K562 (cell line): ENCODE measurements at regions not wholly inside any gene's neighbourhood (a gene's known extent, or its start where the extent isn't known, plus 50 kb on each side); places are given as distances from the start of the nearest gene placed in this dataset.

ENCODE experiments used
- ATAC-seq: fragments of 200-7000 bp; cut with Tn5 transposase; 3 replicates; pipeline ENCODE4 v1.9.1; 2020; ENCODE audit warnings: moderate library complexity
- BruUV-seq: library from RNA; stranded (reverse); fragments of 400-500 nt; replicated peaks from 2 replicates; lab custom pipeline; 2021; lab: Mats Ljungman, UMichigan
- CTCF ChIA-PET: fragments of 300-600 bp; formaldehyde crosslinking; extraction: SDS; loops from one replicate; lab custom pipeline; 2021; ENCODE audit warnings: low intra/inter-chr PET ratio; lab: Yijun Ruan, JAX
- POLR2A ChIA-PET: fragments of 300-600, 350-650 bp; sonication (Branson Sonifier 250); formaldehyde crosslinking; extraction: SDS; loops from one replicate; lab custom pipeline; 2021; ENCODE audit warnings: antibody characterized with exemption, inconsistent platforms; lab: Yijun Ruan, JAX
- DNase-seq, 4 experiments: peaks; one replicate each; pipeline versions ENCODE4 v3.0.0 to v3.0.0-alpha.2; 2011 to 2018; ENCODE audit warnings: low spot score in 3 of 4, mixed read lengths in 3 of 4; ENCODE audit errors: extremely low read depth in 1 of 4
- FAIRE-seq: peaks from 2 replicates; lab custom pipeline; 2011; peaks lifted over from hg19 to GRCh38; lab: Jason Lieb, UNC
- H2AFZ ChIP-seq: 2 replicates; pipeline ENCODE4 v1.6.0; 2011; ENCODE audit warnings: low read depth, low read length, control low read depth, inconsistent platforms
- H3K27ac ChIP-seq: fragments of 200-600 bp; 3 replicates; pipeline ENCODE4 v1.8.0; 2011; ENCODE audit warnings: low read depth, mild to moderate bottlenecking, control low read depth, inconsistent platforms, low read length, moderate library complexity, mixed read lengths; ENCODE audit errors: extremely low read depth
- H3K27me3 ChIP-seq, 2 experiments: fragments of 300-600 bp in 1 of 2; 2 replicates in 1 of 2; 3 replicates in 1 of 2; pipeline versions ENCODE4 v1.6.0 to v1.8.0; 2011; ENCODE audit warnings: inconsistent platforms in 2 of 2, low read length in 2 of 2, mild to moderate bottlenecking in 1 of 2, mixed read lengths in 1 of 2, moderate library complexity in 1 of 2; ENCODE audit not compliant: control insufficient read depth in 2 of 2, insufficient read depth in 2 of 2
- H3K36me3 ChIP-seq: fragments of 300-600 bp; 3 replicates; pipeline ENCODE4 v1.8.0; 2011; ENCODE audit warnings: mild to moderate bottlenecking, low read length, inconsistent platforms; ENCODE audit not compliant: control insufficient read depth, insufficient read depth
- H3K4me1 ChIP-seq, 2 experiments: fragments of 200-600 bp in 1 of 2; replicated peaks in 1 of 2; 2 replicates in 1 of 2; 3 replicates in 1 of 2; pipeline versions ENCODE4 v1.5.1 to v1.8.0; 2011; ENCODE audit warnings: inconsistent platforms in 2 of 2, low read length in 2 of 2, mild to moderate bottlenecking in 1 of 2, mixed read lengths in 1 of 2, moderate library complexity in 1 of 2; ENCODE audit not compliant: control insufficient read depth in 2 of 2, insufficient read depth in 2 of 2
- H3K4me2 ChIP-seq: 2 replicates; pipeline ENCODE4 v1.6.1; 2011; ENCODE audit warnings: low read length, control low read depth, inconsistent platforms, mixed read lengths; ENCODE audit not compliant: insufficient read depth
- H3K4me3 ChIP-seq: fragments of 200-600 bp; sonication (generic), shearing (Covaris generic); 2 replicates; pipeline ENCODE4 v1.5.1; 2016; ENCODE audit warnings: control low read depth, inconsistent platforms
- H3K79me2 ChIP-seq: fragments of 200-600 bp; 3 replicates; pipeline ENCODE4 v1.8.0; 2011; ENCODE audit warnings: low read length, inconsistent platforms; ENCODE audit not compliant: control insufficient read depth, insufficient read depth
- H3K9ac ChIP-seq, 2 experiments: 2 replicates each; pipeline versions ENCODE4 v1.6.0 to v1.6.1; 2011; ENCODE audit warnings: low read depth in 2 of 2, low read length in 2 of 2, control low read depth in 1 of 2, inconsistent platforms in 1 of 2, mild to moderate bottlenecking in 1 of 2, mixed read lengths in 1 of 2; ENCODE audit not compliant: insufficient read depth in 1 of 2
- H3K9me1 ChIP-seq: one replicate; pipeline ENCODE4 v1.6.0; 2011; ENCODE audit warnings: inconsistent platforms, mild to moderate bottlenecking, low read length, moderate library complexity; ENCODE audit not compliant: control insufficient read depth, insufficient read depth
- H3K9me3 ChIP-seq: replicated peaks from 2 replicates; pipeline ENCODE4 v1.5.1; 2011; ENCODE audit warnings: low read depth, low read length, inconsistent platforms; ENCODE audit not compliant: control insufficient read depth, insufficient read depth
- H4K20me1 ChIP-seq: replicated peaks from 2 replicates; pipeline ENCODE4 v1.6.1; 2011; ENCODE audit warnings: low read length, inconsistent platforms, mixed read lengths; ENCODE audit not compliant: control insufficient read depth, insufficient read depth
- ESRRB ChIP-seq: fragments of 250-450 bp; sonication (Bioruptor Pico); IDR thresholded peaks from 2 replicates; pipeline ENCODE4 v1.5.0; 2020; ENCODE audit warnings: mild to moderate bottlenecking, moderate library complexity, borderline replicate concordance
- FUS ChIP-seq: fragments of 200-400 bp; formaldehyde crosslinking; optimal IDR thresholded peaks from 2 replicates; pipeline ENCODE3; 2017; ENCODE audit warnings: low read depth, low read length
- NFXL1 ChIP-seq: fragments of 450-650 bp; formaldehyde crosslinking; IDR thresholded peaks from 2 replicates; pipeline ENCODE4 v1.4.0; 2021; ENCODE audit warnings: mild to moderate bottlenecking
- NR2C1 ChIP-seq, 2 experiments: fragments of 450-650 bp; IDR thresholded peaks; 2 replicates each; pipeline ENCODE4 v1.6.1; 2017; ENCODE audit warnings: mild to moderate bottlenecking in 2 of 2, antibody characterized with exemption in 1 of 2, inconsistent platforms in 1 of 2, missing compliant biosample characterization in 1 of 2, missing genetic modification characterization in 1 of 2
- PCBP1 ChIP-seq: fragments of 200-400 bp; formaldehyde crosslinking; IDR thresholded peaks from 2 replicates; pipeline ENCODE4 v1.6.1; 2018; ENCODE audit warnings: mild to moderate bottlenecking, low read depth, low read length; ENCODE audit not compliant: poor library complexity, severe bottlenecking
- RBM25 ChIP-seq: fragments of 200-400 bp; formaldehyde crosslinking; IDR thresholded peaks from 2 replicates; pipeline ENCODE4 v1.6.1; 2018; ENCODE audit warnings: low read length, low read depth, moderate library complexity; ENCODE audit not compliant: severe bottlenecking
- RNF2 ChIP-seq: sonication (generic); IDR thresholded peaks from 2 replicates; pipeline ENCODE4 v1.6.1; 2016
- SMAD3 ChIP-seq: fragments of 450-650 bp; formaldehyde crosslinking; conservative IDR thresholded peaks from 2 replicates; pipeline ENCODE4 v1.4.0; 2020; ENCODE audit warnings: mild to moderate bottlenecking
- SNIP1 ChIP-seq: fragments of 450-650 bp; IDR thresholded peaks from 2 replicates; pipeline ENCODE4 v1.7.1; 2017; ENCODE audit warnings: low read depth, mild to moderate bottlenecking
- TOE1 ChIP-seq, 2 experiments: fragments of 450-650 bp in 1 of 2; sonication (generic) in 1 of 2; formaldehyde crosslinking in 1 of 2; IDR thresholded peaks; 2 replicates each; pipeline versions ENCODE4 v1.7.1 to v1.8.0; 2016 to 2022; ENCODE audit warnings: borderline replicate concordance in 2 of 2, mild to moderate bottlenecking in 2 of 2, antibody characterized with exemption in 1 of 2, inconsistent platforms in 1 of 2, low read depth in 1 of 2, missing genetic modification reagents in 1 of 2, moderate library complexity in 1 of 2
- ZNF175 ChIP-seq: fragments of 200-800 bp; sonication (Bioruptor generic); IDR thresholded peaks from 2 replicates; pipeline ENCODE4 v1.6.1; 2016; ENCODE audit warnings: low read depth, mild to moderate bottlenecking, missing genetic modification characterization, missing compliant biosample characterization
- ZNF324 ChIP-seq: fragments of 250-450 bp; sonication (Bioruptor Pico); IDR thresholded peaks from 2 replicates; pipeline ENCODE4 v1.4.0; 2020; ENCODE audit warnings: mild to moderate bottlenecking
- ZNF830 ChIP-seq: fragments of 250-450 bp; sonication (Bioruptor Pico); IDR thresholded peaks from 2 replicates; pipeline ENCODE4 v1.5.0; 2021; ENCODE audit warnings: mild to moderate bottlenecking
- WGBS: fragments of 100-300 bp; shearing (Covaris generic); methylation state at CpG from one replicate; pipeline ENCODE4 v1.1.6; 2016; ENCODE audit warnings: low coverage, mixed read lengths; ENCODE audit not compliant: insufficient coverage; ENCODE audit errors: missing lambda C conversion rate; 5-methylcytosine and 5-hydroxymethylcytosine counted together
- in situ Hi-C: fragments of 300-500 bp; cut with MboI; formaldehyde crosslinking; loops from 4 replicates; pipeline ENCODE4 v1.15.0; 2018; ENCODE audit warnings: inconsistent platforms, mixed read lengths
- intact Hi-C: fragments of 100-400 bp; cut with micrococcal nuclease; formaldehyde crosslinking; loops from 2 replicates; pipeline ENCODE4 v1.14.2; 2022
- TF ChIP-seq, protein P1 (sequence below): fragments of 250-450 bp; sonication (Bioruptor Pico); IDR thresholded peaks from 2 replicates; pipeline ENCODE4 v1.9.0; 2021; ENCODE audit warnings: mild to moderate bottlenecking

- POLR2A ChIA-PET = no interaction called here
- Histone ChIP-seq H4K20me1 (no peaks in the 10 kb centered on the region), H3K27me3 (no peaks in the 10 kb centered on the region; a peak in 1 of 5 replicates), H3K36me3 (no peaks in the 10 kb centered on the region)
- no peak for FAIRE-seq
- intact Hi-C loops = no loop called here
- TF ChIP-seq ZNF175 = no peak
- TF ChIP-seq ZNF830 (CRISPR knock-in tag) = no peak
- TF ChIP-seq, all 486 proteins: peak for 0
- in situ Hi-C loops = no loop called here
- ATAC-seq (no peak), DNase-seq (no peak)
- Histone ChIP-seq H3K9ac (no peak overlapping the region), H2AFZ (no peak overlapping the region), H3K9me3 (no peaks in the 10 kb centered on the region), H3K79me2 (no peaks in the 10 kb centered on the region), H3K4me1 (no peaks in the 10 kb centered on the region), H3K4me2 (no peak overlapping the region), H3K27ac (no peak overlapping the region), H3K4me3 (no peak overlapping the region), H3K9me1 (no peaks in the 10 kb centered on the region)
- no TSS peak for BruUV-seq
- WGBS = 0% methylated on average over 3 of the region's 3 CpGs
- CTCF ChIA-PET = no interaction called here
Measured at GRCh38 chr15:85847031-85847430, 52.3 kb upstream of the KLHL25 start.

DNA sequence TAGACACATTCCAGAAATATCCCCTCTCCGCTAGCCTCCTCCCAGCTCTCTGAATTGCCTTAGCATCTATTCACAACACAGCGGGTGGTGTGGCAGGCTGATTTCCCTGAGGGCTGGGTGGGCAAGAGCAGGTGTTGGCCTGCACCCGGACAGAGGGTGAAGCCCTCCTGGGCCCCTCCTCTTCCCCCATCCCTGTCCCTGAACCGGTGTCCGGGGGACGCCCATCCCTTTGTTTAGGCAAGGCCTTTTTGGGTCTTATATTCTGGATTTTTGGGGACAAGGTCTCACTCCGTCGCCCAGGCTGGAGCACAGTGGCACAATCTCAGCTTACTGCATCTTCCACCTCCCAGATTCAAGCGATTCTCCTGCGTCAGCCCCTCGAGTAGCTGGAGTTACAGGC lies 55.2 kb upstream of the KLHL25 start:
- Histone ChIP-seq H3K36me3 (no peaks in the 10 kb centered on the region), H3K9me1 (no peaks in the 10 kb centered on the region), H3K27ac (no peak overlapping the region), H3K79me2 (no peaks in the 10 kb centered on the region), H3K4me2 (no peak overlapping the region), H3K9me3 (no peaks in the 10 kb centered on the region), H2AFZ (no peak overlapping the region), H3K4me1 (no peaks in the 10 kb centered on the region), H3K4me3 (no peak overlapping the region), H3K9ac (no peak overlapping the region), H4K20me1 (no peaks in the 10 kb centered on the region), H3K27me3 (no peaks in the 10 kb centered on the region)
- DNase-seq = no peak
- intact Hi-C loops = loop anchor here (10.0 kb wide), 1 partner anchor 1065 kb away; no protein-coding TSS in a partner anchor
- WGBS = 2% methylated on average over 11 of the region's 11 CpGs
- in situ Hi-C loops = no loop called here
- ATAC-seq = no peak
- no peak for FAIRE-seq
- TF ChIP-seq TOE1 (IDR thresholded peaks at IDR 0.05; ENCODE audit: borderline replicate concordance) (no peak), TOE1 (CRISPR knock-in tag; IDR thresholded peaks at IDR 0.05; ENCODE audit: borderline replicate concordance, low read depth) (no peak), RNF2 (no peak), NR2C1 (IDR thresholded peaks at IDR 0.05) (no peak), NR2C1 (tag; IDR thresholded peaks at IDR 0.05) (no peak), RBM25 (no peak), PCBP1 (no peak), NFXL1 (CRISPR knock-in tag) (no peak), SMAD3 (CRISPR knock-in tag) (no peak), FUS (no peak), ZNF324 (CRISPR knock-in tag) (no peak), SNIP1 (no peak), ESRRB (CRISPR knock-in tag) (no peak)
- TF ChIP-seq, protein P1, sequence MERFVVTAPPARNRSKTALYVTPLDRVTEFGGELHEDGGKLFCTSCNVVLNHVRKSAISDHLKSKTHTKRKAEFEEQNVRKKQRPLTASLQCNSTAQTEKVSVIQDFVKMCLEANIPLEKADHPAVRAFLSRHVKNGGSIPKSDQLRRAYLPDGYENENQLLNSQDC (CRISPR knock-in tag) = no peak
- no TSS peak for BruUV-seq
- ChIA-PET CTCF (no interaction called here), POLR2A (no interaction called here)
